ENCODE measurements at regions not wholly inside any gene's neighbourhood (a gene's known extent, or its start where the extent isn't known, plus 50 kb on each side); places are given as distances from the start of the nearest gene placed in this dataset.

- no peak for TF ChIP-seq CTCF (IDR thresholded peaks at IDR 0.05)
- TF ChIP-seq POLR2A (IDR thresholded peaks at IDR 0.05; ENCODE audit: low read length), result no peak
- TF ChIP-seq CHD2 (IDR thresholded peaks at IDR 0.05; ENCODE audit: low read length, partially characterized antibody), result no peak
- no peak for TF ChIP-seq NR3C1 (IDR thresholded peaks at IDR 0.05)
- no peak for TF ChIP-seq REST (IDR thresholded peaks at IDR 0.05)
- TF ChIP-seq JUNB (IDR thresholded peaks at IDR 0.05), result no peak
- TF ChIP-seq PHF8 (IDR thresholded peaks at IDR 0.05; ENCODE audit: borderline replicate concordance, low read depth), result no peak
- no peak for TF ChIP-seq USF2 (IDR thresholded peaks at IDR 0.05)
- no peak for TF ChIP-seq SREBF2 (IDR thresholded peaks at IDR 0.05)
- TF ChIP-seq JUN (IDR thresholded peaks at IDR 0.05), result no peak
- TF ChIP-seq MAX (IDR thresholded peaks at IDR 0.05), result no peak
These were observed 95.6 kb downstream of the TMA16 start for GRCh38 chr4:163590103-163590502.

Data from A549 (cell line).